ENCODE measurements at regions not wholly inside any gene's neighbourhood (a gene's known extent, or its start where the extent isn't known, plus 50 kb on each side); places are given as distances from the start of the nearest gene placed in this dataset.

DNA sequence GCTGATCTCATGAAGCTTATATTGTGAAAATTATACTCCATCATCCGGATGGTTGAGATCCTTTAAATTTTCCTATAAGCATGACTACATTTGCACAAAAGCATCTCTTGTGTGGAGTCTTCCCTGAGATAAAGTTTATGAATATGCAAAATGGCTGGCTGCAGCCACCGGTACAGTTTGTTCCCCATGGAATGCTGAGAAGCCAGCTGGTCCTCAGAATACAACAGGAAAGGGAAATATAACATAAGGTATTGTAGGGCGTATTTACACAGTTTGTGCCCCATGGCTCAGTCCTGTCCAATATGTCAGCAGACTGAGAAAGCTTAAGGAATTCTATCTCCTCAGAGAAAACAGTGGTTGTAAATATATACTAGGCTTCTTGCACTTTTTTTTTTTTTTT, 468.6 kb downstream of the CNTN6 start:
- 66 to 80% methylated on average over 3 of the region's 3 CpGs for WGBS, 2 donors
- H3K4me1 ChIP-seq, result no peaks in the 10 kb centered on the region
- FAIRE-seq, result no peak
- ATAC-seq, result no peak
- H3K27ac ChIP-seq, result no peak overlapping the region
- no peaks in the 10 kb centered on the region for H3K9me3 ChIP-seq
- intact Hi-C loops (cut with DNase I), result no loop called here
- H3K4me3 ChIP-seq, result no peak overlapping the region
- H3K36me3 ChIP-seq, result no peaks in the 10 kb centered on the region
- no peak for DNase-seq
- no peaks in the 10 kb centered on the region for H3K27me3 ChIP-seq
- TF ChIP-seq, protein P1, sequence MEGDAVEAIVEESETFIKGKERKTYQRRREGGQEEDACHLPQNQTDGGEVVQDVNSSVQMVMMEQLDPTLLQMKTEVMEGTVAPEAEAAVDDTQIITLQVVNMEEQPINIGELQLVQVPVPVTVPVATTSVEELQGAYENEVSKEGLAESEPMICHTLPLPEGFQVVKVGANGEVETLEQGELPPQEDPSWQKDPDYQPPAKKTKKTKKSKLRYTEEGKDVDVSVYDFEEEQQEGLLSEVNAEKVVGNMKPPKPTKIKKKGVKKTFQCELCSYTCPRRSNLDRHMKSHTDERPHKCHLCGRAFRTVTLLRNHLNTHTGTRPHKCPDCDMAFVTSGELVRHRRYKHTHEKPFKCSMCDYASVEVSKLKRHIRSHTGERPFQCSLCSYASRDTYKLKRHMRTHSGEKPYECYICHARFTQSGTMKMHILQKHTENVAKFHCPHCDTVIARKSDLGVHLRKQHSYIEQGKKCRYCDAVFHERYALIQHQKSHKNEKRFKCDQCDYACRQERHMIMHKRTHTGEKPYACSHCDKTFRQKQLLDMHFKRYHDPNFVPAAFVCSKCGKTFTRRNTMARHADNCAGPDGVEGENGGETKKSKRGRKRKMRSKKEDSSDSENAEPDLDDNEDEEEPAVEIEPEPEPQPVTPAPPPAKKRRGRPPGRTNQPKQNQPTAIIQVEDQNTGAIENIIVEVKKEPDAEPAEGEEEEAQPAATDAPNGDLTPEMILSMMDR (IDR thresholded peaks at IDR 0.05), result no peak

GRCh38 chr3:1571736-1572135, 478.9 kb downstream of the CNTN6 start:
- no peaks in the 10 kb centered on the region for H3K4me1 ChIP-seq
- intact Hi-C loops (cut with DNase I), result no loop called here
- DNase-seq, result no peak
- no peak for FAIRE-seq
- H3K36me3 ChIP-seq, result no peaks in the 10 kb centered on the region
- no peaks in the 10 kb centered on the region for H3K9me3 ChIP-seq
- no peaks in the 10 kb centered on the region for H3K27me3 ChIP-seq
- TF ChIP-seq, protein P1 (IDR thresholded peaks at IDR 0.05), result no peak
- H3K27ac ChIP-seq, result no peak overlapping the region
- no peak overlapping the region for H3K4me3 ChIP-seq
- peak in 2 of 4 donors; percentile 61 to 64 for ATAC-seq

DNA sequence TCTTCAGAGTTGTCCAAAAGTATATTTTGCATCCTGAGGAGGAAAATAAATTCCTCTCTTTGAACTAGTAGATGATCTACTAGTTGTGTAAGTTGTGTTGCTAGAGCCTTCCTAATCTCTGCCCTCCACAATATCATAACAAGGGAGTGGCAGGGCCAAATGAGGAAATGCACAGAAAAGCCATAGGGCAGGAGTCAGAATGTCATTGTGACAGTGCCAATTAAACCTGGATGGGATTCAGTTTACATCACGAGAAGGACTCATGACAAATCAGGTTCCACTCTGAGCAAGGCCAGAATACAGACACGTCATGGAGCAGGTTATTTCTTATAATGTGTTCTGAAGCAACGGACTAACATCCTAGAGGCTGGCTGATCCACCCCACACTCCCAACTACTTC, 483.2 kb downstream of the CNTN6 start:
- TF ChIP-seq, protein P1 (IDR thresholded peaks at IDR 0.05), result no peak
- H3K4me3 ChIP-seq, result no peak overlapping the region
- DNase-seq (no peak), FAIRE-seq (no peak), ATAC-seq (no peak)
- no peak overlapping the region for H3K27ac ChIP-seq
- no peaks in the 10 kb centered on the region for H3K27me3 ChIP-seq
- no peaks in the 10 kb centered on the region for H3K36me3 ChIP-seq
- intact Hi-C loops (cut with DNase I), result no loop called here
- no peaks in the 10 kb centered on the region for H3K9me3 ChIP-seq
- H3K4me1 ChIP-seq, result no peaks in the 10 kb centered on the region
- WGBS, 2 donors, result 55 to 67% methylated on average over 3 of the region's 3 CpGs

DNA sequence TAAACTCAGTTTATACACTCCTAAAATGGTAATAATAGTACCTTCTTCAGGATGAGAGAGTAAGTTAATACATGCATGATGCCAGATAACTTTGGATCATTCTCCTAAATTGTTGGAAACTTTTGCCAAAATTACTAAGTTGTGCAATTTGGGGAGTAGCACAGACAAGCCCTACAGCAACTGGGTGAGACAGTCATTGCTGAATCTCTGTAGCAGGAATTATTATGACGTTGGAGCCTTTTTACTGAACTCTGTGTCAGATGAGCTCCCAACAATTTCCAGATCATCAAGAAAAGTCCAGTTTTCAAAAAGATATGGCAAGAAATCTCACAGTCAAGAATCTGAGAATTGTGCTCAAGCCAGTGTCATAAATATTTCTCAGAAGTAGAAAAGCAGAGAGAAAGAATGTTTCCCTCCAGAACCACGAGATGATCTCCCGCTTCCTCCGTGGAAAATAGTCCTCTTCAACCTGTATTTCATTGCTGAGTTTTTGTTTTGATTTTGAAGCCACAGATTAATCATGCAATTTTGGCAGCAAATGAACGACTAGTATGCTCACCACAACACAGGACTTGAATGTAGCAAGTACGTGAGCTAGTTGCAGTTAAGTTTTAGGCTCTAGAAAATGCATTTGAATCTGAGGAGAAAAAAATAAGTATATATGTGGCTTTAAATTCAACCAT, 485.4 kb downstream of the CNTN6 start:
- H3K9me3 ChIP-seq, result no peaks in the 10 kb centered on the region
- H3K4me1 ChIP-seq, result no peaks in the 10 kb centered on the region
- no peaks in the 10 kb centered on the region for H3K36me3 ChIP-seq
- no peaks in the 10 kb centered on the region for H3K27me3 ChIP-seq
- DNase-seq (no peak), FAIRE-seq (no peak), ATAC-seq (peak in 2 of 4 donors; percentile 37 to 66)
- H3K27ac ChIP-seq, result no peak overlapping the region
- TF ChIP-seq, protein P1 (IDR thresholded peaks at IDR 0.05), result no peak
- intact Hi-C loops (cut with DNase I), result no loop called here
- WGBS, 2 donors, result 45 to 51% methylated on average over 6 of the region's 6 CpGs
- H3K4me3 ChIP-seq, result no peak overlapping the region

GRCh38 chr3:1583044-1583443, 490.2 kb downstream of the CNTN6 start:
- H3K27me3 ChIP-seq, result no peaks in the 10 kb centered on the region
- no peaks in the 10 kb centered on the region for H3K4me1 ChIP-seq
- no peak overlapping the region for H3K27ac ChIP-seq
- DNase-seq (peak in 2 of 6 donors; percentile 44 to 54), ATAC-seq (no peak), FAIRE-seq (no peak)
- H3K36me3 ChIP-seq, result no peaks in the 10 kb centered on the region
- intact Hi-C loops (cut with DNase I), result no loop called here
- no peak overlapping the region for H3K4me3 ChIP-seq
- TF ChIP-seq, protein P1 (IDR thresholded peaks at IDR 0.05), result no peak
- H3K9me3 ChIP-seq, result no peaks in the 10 kb centered on the region
- 80 to 94% methylated on average over 10 of the region's 10 CpGs for WGBS, 2 donors
